Mucosa of rectum (tissue), 2 donors: ENCODE measurements at regions not wholly inside any gene's neighbourhood (a gene's known extent, or its start where the extent isn't known, plus 50 kb on each side); places are given as distances from the start of the nearest gene placed in this dataset.

Experiments
- H3K27ac ChIP-seq, 2 donors: one replicate each; pipeline ENCODE4 v1.7.0; 2013; ENCODE audit warnings: inconsistent platforms in 2 of 2, low read depth in 2 of 2, low read length in 2 of 2
- H3K27me3 ChIP-seq, 2 donors: one replicate each; pipeline ENCODE4 v1.7.0; 2013; ENCODE audit warnings: low read length in 2 of 2; ENCODE audit not compliant: control insufficient read depth in 2 of 2, insufficient read depth in 2 of 2
- H3K36me3 ChIP-seq, 2 donors: one replicate each; pipeline ENCODE4 v1.7.0; 2013; ENCODE audit warnings: low read length in 2 of 2; ENCODE audit not compliant: control insufficient read depth in 2 of 2, insufficient read depth in 2 of 2
- H3K4me1 ChIP-seq, 2 donors: one replicate each; pipeline ENCODE4 v1.7.0; 2013; ENCODE audit warnings: low read length in 2 of 2, mild to moderate bottlenecking in 1 of 2; ENCODE audit not compliant: control insufficient read depth in 2 of 2, insufficient read depth in 2 of 2
- H3K4me3 ChIP-seq, 2 donors: one replicate each; pipeline ENCODE4 v1.7.0; 2013; ENCODE audit warnings: low read length in 2 of 2
- H3K9ac ChIP-seq, 2 donors: one replicate each; pipeline ENCODE4 v1.7.0; 2013; ENCODE audit warnings: low read length in 2 of 2, low read depth in 1 of 2, mild to moderate bottlenecking in 1 of 2
- H3K9me3 ChIP-seq, 2 donors: one replicate each; pipeline ENCODE4 v1.7.0; 2013; ENCODE audit warnings: low read length in 2 of 2; ENCODE audit not compliant: control insufficient read depth in 2 of 2
- donor health status: healthy.
- donor health status: Normal muscosa, but diverticular disease.

GRCh38 chr6:146914489-146915483 is 289.4 kb upstream of the STXBP5 start:
- H3K4me3 ChIP-seq: no peak overlapping the region
- H3K9ac ChIP-seq: no peak overlapping the region
- H3K27me3 ChIP-seq: no peaks in the 10 kb centered on the region
- H3K36me3 ChIP-seq: no peaks in the 10 kb centered on the region
- no peaks in the 10 kb centered on the region for H3K9me3 ChIP-seq
- H3K27ac ChIP-seq: peak overlapping the region; percentile 44 to 48
- H3K4me1 ChIP-seq: no peaks in the 10 kb centered on the region

- Histone ChIP-seq H3K9me3 (no peaks in the 10 kb centered on the region), H3K27ac (no peak overlapping the region)
Observed at GRCh38 chr6:146915671-146916127, 288.5 kb upstream of the STXBP5 start.

DNA sequence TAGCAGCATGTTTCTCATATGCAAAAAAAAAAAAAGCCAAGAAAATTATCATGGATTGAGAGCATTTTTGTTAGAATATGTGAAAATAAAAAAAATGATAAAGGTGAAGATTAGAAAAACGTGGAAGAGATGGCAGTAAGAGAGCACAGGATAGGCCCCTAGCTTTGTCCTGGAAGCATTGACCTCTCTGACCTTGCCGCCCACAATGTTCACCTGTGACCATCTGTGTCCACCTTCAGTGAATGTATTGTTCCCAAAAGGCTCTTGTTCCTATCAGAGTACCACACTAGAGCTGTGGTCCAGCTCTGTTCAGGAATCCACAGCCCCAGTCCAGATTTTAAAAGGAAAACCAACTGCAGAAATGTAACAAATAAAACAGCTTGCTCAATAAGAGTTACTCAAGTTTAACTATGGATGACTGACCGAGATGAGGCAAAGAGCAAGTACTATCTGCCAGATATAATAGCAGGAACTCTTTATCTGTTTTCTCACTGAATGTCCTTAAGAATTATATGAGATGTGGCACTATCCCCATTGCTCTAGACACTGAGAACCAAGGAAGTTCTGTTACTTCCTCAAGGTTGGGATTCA is 287.7 kb upstream of the STXBP5 start:
- Histone ChIP-seq H3K27me3 (no peaks in the 10 kb centered on the region), H3K27ac (no peak overlapping the region), H3K4me1 (no peaks in the 10 kb centered on the region), H3K4me3 (no peak overlapping the region), H3K9ac (no peak overlapping the region), H3K9me3 (no peaks in the 10 kb centered on the region), H3K36me3 (no peaks in the 10 kb centered on the region)

More at GRCh38 chr6:146915671-146916127, 288.5 kb upstream of the STXBP5 start:
- Histone ChIP-seq H3K27me3 (no peaks in the 10 kb centered on the region), H3K9ac (no peak overlapping the region), H3K4me1 (no peaks in the 10 kb centered on the region), H3K4me3 (no peak overlapping the region), H3K36me3 (no peaks in the 10 kb centered on the region)

- H3K27me3 ChIP-seq: no peaks in the 10 kb centered on the region
- H3K9me3 ChIP-seq: no peaks in the 10 kb centered on the region
- no peaks in the 10 kb centered on the region for H3K4me1 ChIP-seq
- H3K27ac ChIP-seq: no peak overlapping the region
- H3K36me3 ChIP-seq: no peaks in the 10 kb centered on the region
- no peak overlapping the region for H3K4me3 ChIP-seq
- no peak overlapping the region for H3K9ac ChIP-seq
Observed at GRCh38 chr6:146917182-146917581, 287.0 kb upstream of the STXBP5 start.

- no peak overlapping the region for H3K27ac ChIP-seq
- H3K9me3 ChIP-seq: no peaks in the 10 kb centered on the region
- no peaks in the 10 kb centered on the region for H3K4me1 ChIP-seq
- H3K27me3 ChIP-seq: no peaks in the 10 kb centered on the region
- H3K9ac ChIP-seq: no peak overlapping the region
- H3K4me3 ChIP-seq: no peak overlapping the region
- no peaks in the 10 kb centered on the region for H3K36me3 ChIP-seq
Observed at GRCh38 chr6:146917979-146918378, 286.2 kb upstream of the STXBP5 start.

DNA sequence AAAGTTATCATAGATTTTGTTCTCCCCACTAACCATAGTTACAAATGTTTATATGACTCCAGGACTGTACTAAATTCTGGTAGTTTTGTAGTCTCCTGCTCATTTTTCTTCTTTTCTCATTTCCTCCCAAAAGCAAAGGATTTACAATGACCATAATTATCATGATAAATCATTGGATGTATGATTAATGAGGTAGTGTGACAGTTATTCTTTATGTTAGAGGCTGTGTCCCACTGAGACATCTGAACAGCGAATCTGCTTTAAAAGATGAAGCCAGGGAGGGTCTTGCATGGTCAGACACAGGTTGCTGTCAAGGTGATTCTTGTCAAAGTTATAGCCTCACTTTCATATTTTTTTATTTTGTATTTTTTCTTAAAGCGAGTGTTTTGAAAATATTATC is 285.2 kb upstream of the STXBP5 start:
- Histone ChIP-seq H3K4me3 (no peak overlapping the region), H3K9me3 (no peaks in the 10 kb centered on the region), H3K36me3 (no peaks in the 10 kb centered on the region), H3K27me3 (no peaks in the 10 kb centered on the region), H3K4me1 (no peaks in the 10 kb centered on the region), H3K9ac (no peak overlapping the region), H3K27ac (no peak overlapping the region)

GRCh38 chr6:146923205-146923833 is 280.9 kb upstream of the STXBP5 start:
- H3K9me3 ChIP-seq: no peaks in the 10 kb centered on the region
- H3K4me1 ChIP-seq: no peaks in the 10 kb centered on the region
- no peaks in the 10 kb centered on the region for H3K27me3 ChIP-seq
- no peak overlapping the region for H3K9ac ChIP-seq
- no peaks in the 10 kb centered on the region for H3K36me3 ChIP-seq
- H3K27ac ChIP-seq: no peak overlapping the region
- no peak overlapping the region for H3K4me3 ChIP-seq

DNA sequence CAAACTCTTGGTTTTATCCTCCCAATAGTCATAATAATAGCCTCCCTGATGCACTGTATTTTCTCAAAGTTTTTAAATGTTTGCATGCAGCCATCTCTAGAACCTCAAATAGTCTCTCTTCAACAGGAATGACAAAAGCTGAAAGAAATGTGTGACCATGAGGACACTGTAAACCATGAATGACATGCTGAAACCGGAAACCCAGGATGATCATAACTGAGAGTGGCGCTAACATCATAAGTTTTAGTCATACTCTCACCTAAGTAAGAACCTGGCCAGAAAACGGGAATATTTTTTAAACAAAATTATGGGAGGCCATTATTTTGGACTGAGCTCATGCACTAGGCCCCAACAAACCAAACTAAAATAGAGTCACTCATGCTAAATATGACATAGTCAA is 278.4 kb upstream of the STXBP5 start:
- H3K27me3 ChIP-seq: no peaks in the 10 kb centered on the region
- no peak overlapping the region for H3K9ac ChIP-seq
- H3K9me3 ChIP-seq: no peaks in the 10 kb centered on the region
- no peaks in the 10 kb centered on the region for H3K36me3 ChIP-seq
- no peak overlapping the region for H3K4me3 ChIP-seq
- H3K27ac ChIP-seq: no peak overlapping the region
- H3K4me1 ChIP-seq: no peaks in the 10 kb centered on the region

DNA sequence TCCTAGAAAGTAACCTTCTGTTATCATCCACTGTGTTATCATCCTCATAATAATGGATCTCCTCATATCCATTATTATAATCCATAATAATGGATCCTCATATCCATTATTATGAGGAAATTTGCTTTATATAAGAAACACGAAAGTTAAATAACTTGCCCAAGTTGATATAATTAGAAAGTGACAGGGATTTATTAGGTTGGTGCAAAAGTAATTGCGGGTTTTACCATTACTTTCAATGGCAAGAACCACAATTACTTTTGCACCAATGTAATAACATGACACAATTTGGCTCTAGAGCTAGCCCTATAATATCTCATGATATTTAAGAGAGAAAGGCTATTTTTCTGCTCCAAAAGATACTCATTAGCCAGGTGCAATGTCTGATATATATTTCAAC is 275.7 kb upstream of the STXBP5 start:
- Histone ChIP-seq H3K9me3 (no peaks in the 10 kb centered on the region), H3K27ac (no peak overlapping the region), H3K4me1 (no peaks in the 10 kb centered on the region), H3K36me3 (no peaks in the 10 kb centered on the region), H3K4me3 (no peak overlapping the region), H3K27me3 (no peaks in the 10 kb centered on the region), H3K9ac (no peak overlapping the region)

DNA sequence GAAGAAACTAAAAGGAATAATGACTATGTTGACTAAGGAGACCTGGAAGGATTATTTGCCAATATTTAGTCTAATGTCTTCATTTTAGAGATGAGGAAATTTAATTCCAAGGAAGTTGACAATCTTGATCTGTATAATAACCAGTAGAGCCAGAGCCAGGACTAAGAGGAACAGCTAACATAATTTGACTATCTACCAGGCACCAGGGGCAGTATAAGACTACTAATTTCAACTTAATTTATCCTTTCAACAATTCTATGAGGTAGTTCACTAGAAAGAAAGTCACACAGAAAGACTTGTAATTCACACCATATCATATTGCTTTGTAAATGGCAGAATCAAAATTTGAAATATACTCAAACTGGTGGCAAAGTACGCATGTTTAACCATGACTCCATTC is 273.0 kb upstream of the STXBP5 start:
- H3K36me3 ChIP-seq: no peaks in the 10 kb centered on the region
- no peaks in the 10 kb centered on the region for H3K27me3 ChIP-seq
- H3K4me1 ChIP-seq: no peaks in the 10 kb centered on the region
- H3K9ac ChIP-seq: no peak overlapping the region
- no peak overlapping the region for H3K27ac ChIP-seq
- H3K4me3 ChIP-seq: no peak overlapping the region
- no peaks in the 10 kb centered on the region for H3K9me3 ChIP-seq
